MG63 (cell line): ENCODE measurements at regions not wholly inside any gene's neighbourhood (a gene's known extent, or its start where the extent isn't known, plus 50 kb on each side); places are given as distances from the start of the nearest gene placed in this dataset.

Experiments used
- DNase-seq: peaks from one replicate; pipeline ENCODE4 v3.0.0-alpha.2; 2020
- H3K27me3 ChIP-seq: fragments of 250-450 bp; sonication (Bioruptor Pico); 2 replicates; pipeline ENCODE4 v1.5.1; 2020; ENCODE audit warnings: mild to moderate bottlenecking, moderate library complexity
- H3K36me3 ChIP-seq: fragments of 250-450 bp; sonication (Bioruptor Pico); 2 replicates; pipeline ENCODE4 v1.5.1; 2020; ENCODE audit warnings: mild to moderate bottlenecking, moderate library complexity
- H3K4me3 ChIP-seq: fragments of 250-450 bp; sonication (Bioruptor Pico); 2 replicates; pipeline ENCODE4 v1.5.1; 2020; ENCODE audit warnings: mild to moderate bottlenecking, moderate library complexity
- H3K9me3 ChIP-seq: fragments of 250-450 bp; sonication (Bioruptor Pico); 2 replicates; pipeline ENCODE4 v1.5.1; 2020; ENCODE audit warnings: mild to moderate bottlenecking, moderate library complexity

DNA sequence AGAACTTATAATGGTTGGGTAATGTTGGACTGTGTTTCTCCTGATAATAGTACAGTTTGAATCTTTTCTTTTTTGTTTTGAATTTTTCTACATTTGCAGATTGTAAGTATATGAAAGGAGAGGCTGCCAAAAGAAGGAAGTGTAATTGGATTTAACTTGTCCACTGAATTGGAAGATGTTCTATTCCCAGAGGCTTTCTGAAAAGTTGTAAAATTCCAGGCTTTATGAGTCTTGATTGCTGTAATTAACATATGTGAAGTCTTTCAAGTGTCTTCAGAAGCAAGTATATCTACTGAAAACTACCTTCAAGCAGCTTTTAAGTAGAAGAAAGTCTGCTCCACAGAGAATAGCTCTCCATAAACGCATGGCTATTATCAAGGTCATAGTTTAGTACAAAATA lies 2456.4 kb downstream of the PCDH7 start:
- H3K27me3 ChIP-seq = no peaks in the 10 kb centered on the region
- H3K9me3 ChIP-seq = no peaks in the 10 kb centered on the region
- no peaks in the 10 kb centered on the region for H3K36me3 ChIP-seq
- H3K4me3 ChIP-seq = no peak overlapping the region
- DNase-seq = no peak

DNA sequence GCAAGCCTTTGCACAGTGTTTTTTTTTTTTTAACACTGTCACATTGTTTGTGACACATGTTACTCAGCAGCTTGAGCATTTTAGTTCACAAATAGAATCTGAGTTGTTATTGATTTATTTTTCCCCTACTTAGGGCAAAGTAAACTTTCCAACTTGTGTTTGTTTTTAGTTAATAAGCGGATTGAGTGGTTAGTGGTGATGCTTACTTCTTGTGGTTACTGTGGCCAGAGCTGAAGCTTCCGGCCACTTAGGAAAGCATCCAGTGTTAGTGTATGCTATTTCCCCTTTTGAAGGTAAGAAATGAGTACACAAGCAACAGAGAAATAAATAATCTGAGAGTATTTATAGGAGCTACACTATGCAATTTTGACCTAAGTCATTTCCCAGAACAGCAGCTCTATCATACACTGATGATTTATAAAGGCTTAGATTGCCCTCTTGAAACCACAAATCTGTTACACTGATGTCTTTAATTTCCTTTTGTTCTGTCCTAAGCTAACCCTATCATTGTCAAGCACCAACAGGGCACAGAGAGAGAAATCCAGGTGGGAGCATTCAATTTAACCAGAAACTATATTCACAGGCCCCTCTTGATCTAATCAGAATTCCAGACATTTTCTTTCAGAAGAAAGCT lies 2464.6 kb downstream of the PCDH7 start:
- Histone ChIP-seq H3K36me3 (no peaks in the 10 kb centered on the region), H3K4me3 (no peak overlapping the region), H3K9me3 (no peaks in the 10 kb centered on the region), H3K27me3 (no peaks in the 10 kb centered on the region)
- DNase-seq = no peak

DNA sequence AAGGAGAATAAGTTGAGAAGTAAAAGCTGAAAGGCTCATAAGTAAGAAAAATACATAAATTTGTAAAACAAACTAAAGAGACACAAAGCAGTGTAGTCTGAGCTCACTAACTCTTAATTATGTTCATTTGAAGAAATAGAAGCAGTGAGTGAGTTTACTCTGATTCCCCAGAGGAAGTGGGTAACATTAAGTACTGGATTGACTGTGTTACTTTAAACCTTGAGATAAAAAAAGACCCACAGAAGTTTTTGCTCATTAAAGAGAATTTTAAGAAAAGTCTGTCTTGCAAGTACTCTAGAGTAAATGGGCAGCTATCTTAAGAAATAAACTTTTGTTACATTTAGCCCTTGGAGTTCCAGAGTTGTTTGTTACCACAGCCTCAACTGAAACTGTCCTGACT lies 2466.9 kb downstream of the PCDH7 start:
- Histone ChIP-seq H3K36me3 (no peaks in the 10 kb centered on the region), H3K27me3 (no peaks in the 10 kb centered on the region)
- DNase-seq = no peak

DNA sequence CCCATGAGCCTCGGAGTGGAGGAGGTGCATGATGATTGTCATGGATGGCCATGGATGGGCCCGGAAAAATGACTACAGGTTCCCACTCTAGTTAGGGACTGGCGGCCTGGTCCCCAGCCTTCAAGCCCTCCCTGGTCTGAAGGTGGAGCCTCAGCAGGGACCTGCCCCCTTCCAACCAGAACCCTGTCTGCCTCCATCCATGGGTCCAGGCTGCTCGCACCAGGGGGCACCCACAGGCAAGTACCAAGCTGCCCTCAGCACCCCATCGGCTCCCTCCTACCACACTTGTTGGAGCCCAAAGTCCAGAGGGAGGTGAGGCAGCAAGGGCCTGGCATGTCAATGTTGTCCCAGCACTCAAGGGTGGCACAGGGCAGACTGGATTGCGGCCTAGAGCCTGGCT lies 2468.6 kb downstream of the PCDH7 start:
- no peaks in the 10 kb centered on the region for H3K27me3 ChIP-seq
- no peaks in the 10 kb centered on the region for H3K9me3 ChIP-seq
- DNase-seq = no peak
- H3K36me3 ChIP-seq = no peaks in the 10 kb centered on the region
- H3K4me3 ChIP-seq = no peak overlapping the region

More for the DNA sequence above, 2466.9 kb downstream of the PCDH7 start:
- Histone ChIP-seq H3K4me3 (no peak overlapping the region), H3K9me3 (no peaks in the 10 kb centered on the region)

DNA sequence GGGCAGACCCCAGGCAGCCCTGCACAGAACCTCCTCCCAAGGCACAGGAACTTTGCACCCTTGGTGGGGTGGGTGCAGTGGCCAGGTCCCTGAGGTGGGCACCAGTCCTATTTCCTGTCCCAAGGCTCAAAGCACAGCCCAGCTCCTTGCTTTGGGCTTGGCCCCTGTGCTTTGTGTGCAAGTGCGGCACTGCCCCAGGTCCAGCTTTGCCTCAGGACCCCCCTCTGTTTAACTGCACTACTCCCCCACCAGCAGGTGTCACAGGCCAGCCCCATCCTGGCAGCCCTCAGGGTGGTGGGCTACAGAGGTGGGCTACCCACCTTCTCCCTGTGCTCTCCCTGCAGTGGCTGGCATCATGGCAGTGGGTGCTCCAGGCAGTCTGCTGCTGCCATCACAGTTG lies 2469.0 kb downstream of the PCDH7 start:
- H3K9me3 ChIP-seq = no peaks in the 10 kb centered on the region
- no peak for DNase-seq
- no peaks in the 10 kb centered on the region for H3K27me3 ChIP-seq
- H3K4me3 ChIP-seq = no peak overlapping the region
- no peaks in the 10 kb centered on the region for H3K36me3 ChIP-seq

DNA sequence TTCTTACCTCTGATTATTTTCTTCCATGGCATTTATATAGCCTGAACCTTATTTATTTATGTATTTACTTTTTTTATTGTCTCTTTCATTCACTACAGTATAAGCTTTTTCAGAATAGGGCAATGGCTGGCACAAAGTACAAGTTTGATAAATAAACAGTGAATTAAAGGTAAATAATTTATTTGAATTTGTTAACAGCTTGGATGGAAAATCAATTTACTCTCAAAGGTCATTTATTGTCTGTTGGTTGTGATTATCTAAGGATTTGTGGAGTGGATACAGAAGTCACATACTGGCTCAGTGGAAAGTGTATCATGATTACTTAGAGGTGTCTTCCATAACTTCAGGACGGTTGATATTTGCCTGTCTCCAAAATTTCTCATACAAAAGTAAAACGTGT lies 2472.9 kb downstream of the PCDH7 start:
- no peaks in the 10 kb centered on the region for H3K9me3 ChIP-seq
- no peak overlapping the region for H3K4me3 ChIP-seq
- no peaks in the 10 kb centered on the region for H3K36me3 ChIP-seq

DNA sequence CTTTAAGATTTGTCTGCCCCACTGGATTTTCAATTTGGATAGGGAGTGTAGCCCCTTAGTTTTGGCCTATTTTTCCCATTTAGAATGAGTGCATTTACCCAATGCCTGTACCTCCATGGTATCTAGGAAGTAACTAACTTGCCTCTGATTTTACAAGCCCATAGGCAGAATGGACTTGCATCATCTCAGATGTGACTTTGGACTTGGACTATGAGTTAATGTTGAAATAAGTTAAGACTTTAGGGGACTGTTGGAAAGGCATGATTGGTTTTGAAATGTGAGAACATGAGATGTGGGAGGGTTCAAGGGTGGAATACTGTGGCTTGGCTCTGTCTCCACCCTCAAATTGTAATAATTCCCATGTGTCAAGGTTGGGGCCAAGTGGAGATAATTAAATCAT lies 2480.2 kb downstream of the PCDH7 start:
- no peak for DNase-seq
- Histone ChIP-seq H3K9me3 (no peaks in the 10 kb centered on the region), H3K27me3 (no peaks in the 10 kb centered on the region), H3K36me3 (no peaks in the 10 kb centered on the region), H3K4me3 (no peak overlapping the region)

More for the DNA sequence above, 2472.9 kb downstream of the PCDH7 start:
- H3K27me3 ChIP-seq = no peaks in the 10 kb centered on the region
- DNase-seq = no peak

DNA sequence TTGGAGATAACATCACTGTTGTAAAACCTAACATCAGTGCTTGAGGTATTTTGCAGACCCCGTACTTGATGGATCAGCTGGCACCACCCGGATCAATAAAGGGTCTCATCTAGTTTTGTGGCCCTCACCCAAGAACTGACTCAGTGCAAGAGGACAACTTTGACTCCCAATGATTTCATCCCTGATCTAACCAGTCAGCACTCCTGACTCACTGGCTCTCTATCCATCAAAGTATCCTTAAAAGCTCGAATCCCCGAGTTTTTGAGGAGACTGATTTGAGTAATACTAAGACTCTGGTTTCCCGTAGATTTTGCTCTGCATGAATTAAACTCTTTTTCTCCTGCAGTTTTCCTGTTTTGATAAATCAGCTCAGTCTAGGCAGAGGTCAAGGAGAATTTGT lies 2498.1 kb downstream of the PCDH7 start:
- no peaks in the 10 kb centered on the region for H3K36me3 ChIP-seq
- no peak for DNase-seq
- no peaks in the 10 kb centered on the region for H3K27me3 ChIP-seq
- H3K9me3 ChIP-seq = no peaks in the 10 kb centered on the region
- H3K4me3 ChIP-seq = no peak overlapping the region

DNA sequence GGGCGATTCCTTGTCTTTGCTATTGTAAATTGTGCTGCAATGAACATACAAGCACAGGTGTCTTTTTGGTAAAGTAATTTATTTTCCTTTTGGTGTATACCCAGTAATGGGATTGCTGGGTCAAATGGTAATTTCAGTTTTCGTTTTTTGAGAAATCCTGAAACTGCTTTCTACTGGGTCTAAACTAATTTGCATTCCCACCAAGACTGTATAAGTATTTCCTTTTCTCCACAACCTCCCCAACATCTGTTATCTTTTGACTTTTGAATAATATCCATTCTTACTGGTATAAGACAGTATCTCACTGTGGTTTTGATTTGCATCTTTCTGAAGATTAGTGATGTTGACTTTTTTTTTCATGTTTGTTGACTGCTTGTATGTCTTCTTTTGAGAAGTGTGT lies 2506.0 kb downstream of the PCDH7 start:
- Histone ChIP-seq H3K27me3 (no peaks in the 10 kb centered on the region), H3K36me3 (no peaks in the 10 kb centered on the region), H3K9me3 (no peaks in the 10 kb centered on the region), H3K4me3 (no peak overlapping the region)
- no peak for DNase-seq

DNA sequence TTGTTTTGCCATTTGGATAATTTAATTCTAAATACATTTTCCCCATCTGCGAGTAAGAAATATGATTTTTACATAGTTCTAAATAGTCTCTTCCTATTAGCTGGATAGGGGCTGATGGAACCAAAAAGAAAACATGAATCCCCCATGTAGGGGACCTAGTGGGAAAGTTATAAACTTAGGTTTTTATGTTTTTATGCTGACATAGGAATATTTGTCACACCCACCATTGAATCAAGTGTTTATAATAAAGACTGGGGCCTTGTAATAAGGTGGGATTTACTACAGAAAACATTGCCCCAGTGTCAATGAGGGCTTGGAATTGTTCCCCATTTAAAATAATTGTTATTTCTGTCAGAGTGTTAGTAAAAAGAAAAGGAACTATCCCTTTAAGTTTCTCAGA lies 2506.6 kb downstream of the PCDH7 start:
- Histone ChIP-seq H3K9me3 (no peaks in the 10 kb centered on the region), H3K36me3 (no peaks in the 10 kb centered on the region), H3K27me3 (no peaks in the 10 kb centered on the region), H3K4me3 (no peak overlapping the region)
- no peak for DNase-seq

DNA sequence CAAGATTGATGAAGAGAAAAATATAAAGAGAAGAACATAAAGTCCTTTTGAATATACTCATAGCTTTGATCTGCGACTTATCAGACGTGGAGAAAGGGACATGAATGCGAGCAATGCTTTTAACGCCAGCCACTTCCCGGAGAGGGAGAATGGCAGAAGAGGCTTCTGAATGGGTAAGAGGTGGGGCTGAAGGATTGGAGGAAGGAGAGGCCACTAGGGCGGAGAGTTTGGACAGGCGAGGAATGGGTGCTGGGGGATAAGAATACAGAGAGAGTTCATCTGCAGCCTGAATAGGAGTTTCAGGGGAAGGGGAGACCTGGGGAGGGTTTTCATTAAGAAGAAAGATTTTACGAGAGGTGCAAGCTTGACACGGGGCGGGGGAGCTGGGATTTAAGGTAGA lies 2534.9 kb downstream of the PCDH7 start:
- DNase-seq = no peak
- no peak overlapping the region for H3K4me3 ChIP-seq
- H3K9me3 ChIP-seq = no peaks in the 10 kb centered on the region
- no peaks in the 10 kb centered on the region for H3K36me3 ChIP-seq
- no peaks in the 10 kb centered on the region for H3K27me3 ChIP-seq

DNA sequence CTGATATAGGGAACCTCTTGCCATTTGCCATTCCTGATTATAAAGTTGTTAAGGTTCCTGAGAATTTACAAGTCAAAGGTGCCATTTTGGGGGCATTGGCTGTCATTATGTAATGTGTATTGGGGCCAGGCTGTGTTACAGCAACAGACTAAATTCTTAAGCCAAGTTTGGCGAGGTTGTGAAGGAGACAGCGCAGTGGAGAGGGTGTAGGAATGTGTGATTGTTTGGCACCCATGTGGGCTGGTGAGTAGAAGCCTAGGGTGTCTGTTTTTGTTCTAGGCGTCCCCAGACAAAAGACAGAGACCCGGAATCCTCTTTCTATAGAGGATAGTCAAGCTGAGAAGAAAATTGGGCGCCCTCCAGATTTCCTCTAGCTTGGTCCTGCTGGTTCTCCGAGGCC lies 2535.3 kb downstream of the PCDH7 start:
- no peak overlapping the region for H3K4me3 ChIP-seq
- DNase-seq = no peak

DNA sequence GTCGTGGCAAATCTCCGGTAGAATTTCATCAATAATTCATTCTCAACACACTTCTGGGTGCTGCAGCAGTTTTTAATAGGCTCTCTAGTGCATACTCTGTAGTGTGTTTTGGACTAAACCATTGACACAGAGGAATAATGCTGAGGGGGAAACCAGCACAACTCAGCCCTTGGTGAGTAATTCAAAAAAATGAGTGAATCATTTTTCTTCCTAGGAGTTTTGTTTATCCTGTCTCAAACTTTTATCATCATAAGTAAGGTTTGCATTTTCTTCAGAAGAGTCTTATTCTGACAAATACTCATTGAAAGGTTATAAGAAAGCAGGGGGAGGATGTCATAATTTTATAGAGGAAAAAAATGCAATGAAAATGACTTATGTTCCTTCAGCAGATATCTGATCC lies 2542.7 kb downstream of the PCDH7 start:
- DNase-seq = no peak
- no peaks in the 10 kb centered on the region for H3K27me3 ChIP-seq
- no peaks in the 10 kb centered on the region for H3K9me3 ChIP-seq

More for the DNA sequence above, 2535.3 kb downstream of the PCDH7 start:
- H3K36me3 ChIP-seq = no peaks in the 10 kb centered on the region
- H3K9me3 ChIP-seq = no peaks in the 10 kb centered on the region
- H3K27me3 ChIP-seq = no peaks in the 10 kb centered on the region

DNA sequence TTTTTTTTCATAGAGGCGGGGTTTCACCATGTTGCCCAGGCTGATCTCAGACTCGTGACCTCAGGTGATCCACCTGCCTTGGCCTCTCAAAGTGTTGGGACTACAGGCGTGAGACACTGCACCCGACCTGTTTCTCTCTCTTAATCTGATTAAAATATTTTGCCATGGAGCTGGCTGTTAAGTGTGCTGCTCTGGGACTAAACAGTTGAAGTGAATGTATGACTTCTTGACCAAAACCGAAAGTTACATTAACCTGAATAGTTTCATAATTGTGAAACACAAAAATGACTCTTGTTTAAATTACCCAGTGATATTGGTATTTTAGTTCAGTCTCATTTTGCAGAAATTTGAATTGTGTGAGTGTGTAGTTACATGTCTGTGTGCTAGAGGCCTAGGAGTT lies 2548.6 kb downstream of the PCDH7 start:
- DNase-seq = no peak
- Histone ChIP-seq H3K27me3 (no peaks in the 10 kb centered on the region), H3K9me3 (no peaks in the 10 kb centered on the region)

More for the DNA sequence above, 2542.7 kb downstream of the PCDH7 start:
- H3K4me3 ChIP-seq = no peak overlapping the region
- no peaks in the 10 kb centered on the region for H3K36me3 ChIP-seq

DNA sequence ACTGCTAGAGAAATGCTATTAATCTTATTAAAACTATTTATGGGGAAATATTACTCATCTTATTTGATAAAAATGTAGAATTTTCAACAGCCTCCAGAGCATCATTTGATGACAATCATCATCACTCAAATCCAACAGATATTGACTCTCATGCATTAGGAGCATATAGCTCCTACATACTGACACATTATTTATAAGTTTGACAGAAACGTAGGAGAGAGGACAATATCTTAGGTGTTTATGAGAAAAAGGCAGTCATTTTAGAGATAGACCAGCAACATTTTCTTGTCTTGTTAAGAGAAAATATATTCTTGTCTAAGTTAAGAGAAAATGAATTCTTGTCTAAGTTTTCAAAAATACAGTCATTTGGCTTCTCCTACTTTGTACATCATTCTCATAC lies 2550.2 kb downstream of the PCDH7 start:
- Histone ChIP-seq H3K9me3 (no peaks in the 10 kb centered on the region), H3K4me3 (no peak overlapping the region), H3K36me3 (no peaks in the 10 kb centered on the region), H3K27me3 (no peaks in the 10 kb centered on the region)
- DNase-seq = no peak

More for the DNA sequence above, 2548.6 kb downstream of the PCDH7 start:
- H3K4me3 ChIP-seq = no peak overlapping the region
- H3K36me3 ChIP-seq = no peaks in the 10 kb centered on the region

DNA sequence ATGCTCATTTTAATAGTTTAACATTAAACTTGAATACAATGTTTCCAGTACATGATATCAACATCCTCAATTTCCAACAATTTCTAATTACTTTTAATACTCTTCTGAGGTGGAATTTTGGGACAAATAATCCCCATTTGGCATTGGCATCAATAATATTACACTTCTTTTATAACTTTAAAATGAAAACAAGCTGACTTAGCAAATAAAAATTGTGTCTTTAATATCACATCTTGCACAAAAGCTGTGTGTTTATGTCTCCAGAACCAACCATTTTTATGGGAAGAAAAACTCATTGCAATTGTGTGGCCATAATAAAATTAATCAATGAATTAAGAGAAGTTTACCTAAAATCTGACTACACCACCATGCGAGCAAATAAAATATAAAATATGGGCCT lies 2552.6 kb downstream of the PCDH7 start:
- H3K27me3 ChIP-seq = no peaks in the 10 kb centered on the region
- no peak overlapping the region for H3K4me3 ChIP-seq
- no peaks in the 10 kb centered on the region for H3K36me3 ChIP-seq
- no peaks in the 10 kb centered on the region for H3K9me3 ChIP-seq
- no peak for DNase-seq

DNA sequence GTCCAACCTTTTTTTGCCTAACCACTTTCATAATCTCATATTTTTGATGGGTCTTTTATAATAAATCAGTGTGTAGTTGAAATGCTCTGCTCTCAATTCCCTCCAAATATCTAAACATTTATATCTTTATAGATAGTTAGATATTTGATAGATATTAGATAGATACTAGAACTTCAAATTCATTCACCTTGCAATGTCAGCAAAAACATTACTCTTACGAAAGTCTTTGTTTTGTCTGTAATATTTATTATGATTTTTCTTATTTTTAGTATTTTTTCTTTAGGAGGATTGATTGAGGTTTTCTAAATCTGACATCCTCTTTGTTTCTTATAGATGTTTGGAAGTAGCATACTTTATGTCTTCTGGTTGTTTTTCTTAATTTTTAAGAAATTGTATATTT lies 2563.6 kb downstream of the PCDH7 start:
- DNase-seq = no peak
- Histone ChIP-seq H3K9me3 (no peaks in the 10 kb centered on the region), H3K36me3 (no peaks in the 10 kb centered on the region), H3K4me3 (no peak overlapping the region), H3K27me3 (no peaks in the 10 kb centered on the region)

DNA sequence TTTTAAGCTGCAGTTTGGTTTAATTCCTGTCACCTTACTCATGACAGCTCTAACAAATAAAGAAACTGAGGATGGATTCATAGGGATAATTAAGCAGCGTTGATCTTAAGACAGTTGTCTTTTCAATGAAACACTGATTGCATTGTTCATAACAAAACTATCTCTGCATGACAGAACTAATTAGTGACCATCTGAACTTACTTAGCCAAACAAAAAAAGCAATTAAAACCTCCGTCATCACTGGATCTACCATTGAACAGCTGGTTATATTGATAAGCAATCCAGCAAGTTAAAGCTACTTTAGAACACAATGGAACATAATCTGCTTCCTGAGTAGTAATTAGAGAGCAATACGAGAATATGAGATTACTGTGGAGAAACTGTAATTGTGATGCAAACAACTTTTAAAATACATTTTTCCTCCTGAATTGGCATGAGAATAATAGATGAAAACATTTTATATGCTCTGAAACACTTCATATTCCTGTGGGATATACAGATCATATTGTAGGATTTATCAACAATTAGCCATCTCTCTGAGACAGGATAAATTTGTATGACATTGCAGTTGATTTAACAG lies 2576.8 kb downstream of the PCDH7 start:
- Histone ChIP-seq H3K27me3 (no peaks in the 10 kb centered on the region), H3K4me3 (no peak overlapping the region), H3K36me3 (no peaks in the 10 kb centered on the region), H3K9me3 (no peaks in the 10 kb centered on the region)
- DNase-seq = no peak
